Stimulated activated naive CD8-positive, alpha-beta T cell treated with anti-CD3 and anti-CD28 coated beads, Interleukin-15, Interleukin-2, amounts not matched to agents 100 ng/mL and 50 ng/mL, for 24 hours (primary cell): ENCODE measurements at regions not wholly inside any gene's neighbourhood (a gene's known extent, or its start where the extent isn't known, plus 50 kb on each side); places are given as distances from the start of the nearest gene placed in this dataset.

ENCODE experiments used
- H3K27ac Mint-ChIP-seq: one replicate; pipeline ENCODE4 v1.8.0; 2021; ENCODE audit warnings: mild to moderate bottlenecking, mixed read lengths
- H3K27me3 Mint-ChIP-seq: one replicate; pipeline ENCODE4 v1.8.0; 2021; ENCODE audit warnings: mixed read lengths
- H3K36me3 Mint-ChIP-seq: one replicate; pipeline ENCODE4 v1.8.0; 2021; ENCODE audit warnings: low read depth, mixed read lengths
- H3K4me1 Mint-ChIP-seq: one replicate; pipeline ENCODE4 v1.8.0; 2021; ENCODE audit warnings: low read depth, mixed read lengths
- H3K4me3 Mint-ChIP-seq: one replicate; pipeline ENCODE4 v1.8.0; 2021; ENCODE audit warnings: mild to moderate bottlenecking, mixed read lengths
- H3K9me3 Mint-ChIP-seq: one replicate; pipeline ENCODE4 v1.8.0; 2021; ENCODE audit warnings: mixed read lengths

GRCh38 chr14:105862581-105863239 is 336.3 kb downstream of the TMEM121 start:
- Mint-ChIP-seq H3K36me3 (peaks cover 13% of the 10 kb centered on the region), H3K9me3 (no peaks in the 10 kb centered on the region), H3K27me3 (no peaks in the 10 kb centered on the region), H3K27ac (peak overlapping the region; percentile 94), H3K4me1 (peaks cover 32% of the 10 kb centered on the region), H3K4me3 (peak overlapping the region; percentile 85)

GRCh38 chr14:105863296-105864108 is 337.1 kb downstream of the TMEM121 start:
- H3K36me3 Mint-ChIP-seq, result peaks cover 13% of the 10 kb centered on the region
- peak overlapping the region; percentile 85 for H3K4me3 Mint-ChIP-seq
- H3K27me3 Mint-ChIP-seq, result no peaks in the 10 kb centered on the region
- peak overlapping the region; percentile 94 for H3K27ac Mint-ChIP-seq
- peaks cover 32% of the 10 kb centered on the region for H3K4me1 Mint-ChIP-seq
- no peaks in the 10 kb centered on the region for H3K9me3 Mint-ChIP-seq

DNA sequence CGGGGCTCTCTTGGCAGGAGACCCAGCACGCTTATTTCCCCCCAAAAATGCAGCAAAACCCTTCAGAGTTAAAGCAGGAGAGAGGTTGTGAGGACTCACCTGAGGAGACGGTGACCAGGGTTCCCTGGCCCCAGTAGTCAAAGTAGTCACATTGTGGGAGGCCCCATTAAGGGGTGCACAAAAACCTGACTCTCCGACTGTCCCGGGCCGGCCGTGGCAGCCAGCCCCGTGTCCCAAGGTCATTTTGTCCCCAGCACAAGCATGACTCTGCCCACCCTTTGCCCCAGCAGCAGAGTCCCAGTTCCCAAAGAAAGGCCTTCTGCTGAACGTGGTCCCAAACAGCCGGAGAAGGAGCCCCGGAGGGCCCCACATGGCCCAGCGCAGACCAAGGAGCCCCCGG is 337.7 kb downstream of the TMEM121 start:
- Mint-ChIP-seq H3K36me3 (peaks cover 13% of the 10 kb centered on the region), H3K27ac (peak overlapping the region; percentile 76), H3K9me3 (no peaks in the 10 kb centered on the region), H3K27me3 (no peaks in the 10 kb centered on the region), H3K4me1 (peaks cover 32% of the 10 kb centered on the region), H3K4me3 (peak overlapping the region; percentile 55)

DNA sequence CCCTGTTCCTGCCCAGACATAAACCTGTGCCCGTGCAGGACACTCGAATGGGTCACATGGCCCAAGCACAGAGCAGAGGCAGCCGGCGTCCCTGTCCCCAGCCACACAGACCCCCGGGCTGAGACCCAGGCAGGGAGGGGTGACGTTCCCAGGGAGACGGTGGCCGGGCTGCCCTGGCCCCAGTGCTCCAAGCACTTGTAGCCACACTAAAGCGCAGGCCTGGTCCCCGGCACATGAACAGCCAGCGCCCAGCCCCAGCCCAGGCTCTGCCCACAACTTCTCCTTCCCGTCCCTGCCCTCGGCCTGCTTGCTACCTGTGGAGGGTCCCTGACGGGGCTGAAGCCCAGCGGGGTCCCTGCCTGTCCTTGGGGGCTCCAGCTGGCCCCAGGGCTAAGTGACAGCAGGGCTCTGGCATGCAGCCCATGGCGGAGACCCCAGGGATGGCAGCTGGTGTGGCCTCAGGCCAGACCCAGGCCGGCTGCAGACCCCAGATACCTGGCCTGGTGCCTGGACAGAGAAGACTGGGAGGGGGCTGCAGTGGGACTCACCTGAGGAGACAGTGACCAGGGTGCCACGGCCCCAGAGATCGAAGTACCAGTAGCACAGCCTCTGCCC is 338.4 kb downstream of the TMEM121 start:
- Mint-ChIP-seq H3K36me3 (peaks cover 13% of the 10 kb centered on the region), H3K9me3 (no peaks in the 10 kb centered on the region), H3K4me3 (peak overlapping the region; percentile 26), H3K27ac (no peak overlapping the region), H3K27me3 (no peaks in the 10 kb centered on the region), H3K4me1 (peaks cover 32% of the 10 kb centered on the region)

- no peak overlapping the region for H3K27ac Mint-ChIP-seq
- no peaks in the 10 kb centered on the region for H3K9me3 Mint-ChIP-seq
- no peak overlapping the region for H3K4me3 Mint-ChIP-seq
- peaks cover 13% of the 10 kb centered on the region for H3K36me3 Mint-ChIP-seq
- H3K27me3 Mint-ChIP-seq, result no peaks in the 10 kb centered on the region
- peaks cover 29% of the 10 kb centered on the region for H3K4me1 Mint-ChIP-seq
These were observed 339.0 kb downstream of the TMEM121 start for GRCh38 chr14:105865266-105865903.

DNA sequence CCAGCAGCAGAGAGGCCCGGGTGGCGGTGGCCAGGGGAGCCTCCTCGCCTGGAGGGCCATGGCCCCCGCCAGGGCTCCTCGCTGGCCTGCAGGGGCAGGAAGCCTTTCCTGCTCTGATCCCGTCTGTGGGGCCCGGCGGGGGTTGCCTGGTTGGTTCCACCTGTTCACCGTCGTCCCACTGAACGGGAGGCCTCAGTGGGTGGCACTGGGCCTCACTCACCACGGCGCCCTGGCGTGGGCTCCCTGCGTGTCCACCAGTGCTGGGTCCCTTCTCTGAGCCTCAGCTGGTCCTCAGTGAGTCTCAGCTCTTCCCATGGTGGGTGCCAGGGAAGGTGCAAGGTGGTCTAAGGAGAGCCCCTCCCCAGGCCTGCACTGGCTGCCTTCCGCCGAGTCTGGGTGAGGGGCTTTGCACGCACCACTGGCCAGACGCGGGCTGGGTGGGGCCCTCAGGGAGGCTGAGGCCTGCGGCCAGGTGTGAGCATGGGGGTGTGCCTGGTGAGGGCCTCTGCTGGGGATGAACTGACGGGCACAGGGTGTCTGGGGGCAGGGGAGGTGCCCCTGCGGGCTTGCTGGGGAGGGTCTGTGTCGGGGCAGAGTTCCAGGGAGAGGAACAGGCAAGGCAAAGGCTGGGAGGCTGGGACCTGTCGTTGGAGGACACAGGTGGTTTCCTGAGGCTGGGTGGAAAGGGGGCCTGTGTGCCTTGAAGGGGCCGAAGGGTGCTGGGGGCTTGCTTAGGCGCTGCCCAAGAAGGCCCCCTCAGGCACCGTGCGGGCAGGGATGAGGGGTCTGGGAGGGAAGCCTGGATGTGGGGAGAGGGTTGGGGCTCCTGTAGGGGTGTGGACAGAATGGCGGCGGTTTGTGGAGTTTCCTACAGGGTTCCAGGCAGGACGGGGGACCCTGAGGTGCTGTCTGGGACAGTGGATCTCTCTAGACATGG is 339.8 kb downstream of the TMEM121 start:
- Mint-ChIP-seq H3K4me3 (no peak overlapping the region), H3K4me1 (peaks cover 21% of the 10 kb centered on the region), H3K27me3 (no peaks in the 10 kb centered on the region), H3K9me3 (no peaks in the 10 kb centered on the region), H3K27ac (no peak overlapping the region), H3K36me3 (peaks cover 7% of the 10 kb centered on the region)

DNA sequence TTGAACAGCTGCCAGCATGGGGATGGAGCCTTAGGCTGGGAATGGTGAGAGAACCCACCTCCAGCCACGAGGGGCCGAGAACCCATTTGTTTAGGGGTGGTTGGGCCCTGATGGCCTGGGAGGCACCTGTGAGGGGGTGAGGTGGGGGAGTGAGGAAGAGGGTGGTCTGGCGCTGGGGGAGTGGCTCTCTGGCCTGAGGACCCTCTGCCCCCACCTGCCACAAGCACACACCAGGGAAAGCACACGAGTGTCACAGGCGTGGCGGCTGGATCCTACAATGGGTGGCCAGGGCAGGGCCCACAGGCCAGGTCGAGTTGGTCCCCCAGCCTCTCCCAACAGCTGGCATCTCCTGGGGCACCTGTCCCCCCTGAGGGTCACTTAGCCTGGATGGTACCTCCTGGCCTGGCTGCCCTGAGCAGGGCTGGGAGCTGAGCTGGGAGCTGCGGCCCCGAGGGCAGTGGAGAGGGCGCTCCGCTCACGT is 340.5 kb downstream of the TMEM121 start:
- no peaks in the 10 kb centered on the region for H3K9me3 Mint-ChIP-seq
- no peaks in the 10 kb centered on the region for H3K27me3 Mint-ChIP-seq
- H3K27ac Mint-ChIP-seq, result no peak overlapping the region
- H3K36me3 Mint-ChIP-seq, result peaks cover under 1% of the 10 kb centered on the region
- no peak overlapping the region for H3K4me3 Mint-ChIP-seq
- H3K4me1 Mint-ChIP-seq, result peaks cover 14% of the 10 kb centered on the region

DNA sequence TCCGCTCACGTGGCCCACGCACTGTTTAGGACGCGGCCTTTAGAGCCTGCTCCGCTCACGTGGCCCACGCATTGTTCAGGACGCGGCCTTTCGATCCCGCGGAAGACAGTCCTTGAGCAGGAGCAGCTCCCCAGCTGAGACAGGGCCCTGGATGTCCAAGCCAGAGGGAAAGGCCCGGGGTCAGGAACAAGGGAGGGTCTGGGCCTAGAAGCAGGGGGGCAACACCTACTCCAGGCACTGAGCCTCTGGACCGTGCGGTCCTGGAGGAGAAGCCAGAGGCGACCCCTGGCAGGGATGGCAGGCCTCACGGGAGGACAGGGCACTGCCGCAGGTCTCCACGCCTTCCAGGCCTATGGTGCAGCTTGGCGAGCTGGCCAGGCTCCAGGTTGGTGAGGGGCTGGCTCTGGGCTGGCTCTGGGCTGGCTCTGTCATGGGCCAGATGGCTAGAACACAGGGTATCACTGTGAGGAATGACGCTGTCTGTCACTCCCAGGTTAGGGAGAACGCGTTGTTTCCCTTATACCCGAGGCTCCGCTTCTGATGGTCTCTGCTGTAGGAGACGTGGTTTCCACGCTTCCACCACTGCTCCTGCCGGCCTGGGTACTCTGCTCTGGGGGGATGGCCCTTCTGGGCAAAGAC is 341.7 kb downstream of the TMEM121 start:
- Mint-ChIP-seq H3K27me3 (no peaks in the 10 kb centered on the region), H3K9me3 (no peaks in the 10 kb centered on the region), H3K4me1 (peaks cover 2% of the 10 kb centered on the region), H3K4me3 (no peak overlapping the region), H3K27ac (no peak overlapping the region), H3K36me3 (no peaks in the 10 kb centered on the region)

DNA sequence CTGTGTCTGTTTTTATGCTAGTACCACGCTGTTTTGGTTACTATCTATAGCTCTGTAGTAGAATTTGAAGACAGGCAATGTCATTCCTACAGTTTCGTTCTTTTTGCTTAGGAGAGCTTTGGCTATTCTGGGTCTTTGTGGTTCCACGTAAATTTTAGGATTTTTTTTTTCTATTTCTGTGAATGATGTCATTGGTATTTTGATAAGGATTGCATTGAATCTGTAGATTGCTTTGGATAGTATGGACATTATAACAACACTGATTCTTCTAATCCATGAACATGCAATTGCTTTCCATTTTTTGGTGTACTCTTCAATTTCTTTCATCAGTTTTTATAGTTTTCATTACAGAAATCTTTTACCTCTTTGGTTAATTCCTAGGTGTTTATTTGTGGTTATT is 345.2 kb downstream of the TMEM121 start:
- no peak overlapping the region for H3K4me3 Mint-ChIP-seq
- no peaks in the 10 kb centered on the region for H3K4me1 Mint-ChIP-seq

DNA sequence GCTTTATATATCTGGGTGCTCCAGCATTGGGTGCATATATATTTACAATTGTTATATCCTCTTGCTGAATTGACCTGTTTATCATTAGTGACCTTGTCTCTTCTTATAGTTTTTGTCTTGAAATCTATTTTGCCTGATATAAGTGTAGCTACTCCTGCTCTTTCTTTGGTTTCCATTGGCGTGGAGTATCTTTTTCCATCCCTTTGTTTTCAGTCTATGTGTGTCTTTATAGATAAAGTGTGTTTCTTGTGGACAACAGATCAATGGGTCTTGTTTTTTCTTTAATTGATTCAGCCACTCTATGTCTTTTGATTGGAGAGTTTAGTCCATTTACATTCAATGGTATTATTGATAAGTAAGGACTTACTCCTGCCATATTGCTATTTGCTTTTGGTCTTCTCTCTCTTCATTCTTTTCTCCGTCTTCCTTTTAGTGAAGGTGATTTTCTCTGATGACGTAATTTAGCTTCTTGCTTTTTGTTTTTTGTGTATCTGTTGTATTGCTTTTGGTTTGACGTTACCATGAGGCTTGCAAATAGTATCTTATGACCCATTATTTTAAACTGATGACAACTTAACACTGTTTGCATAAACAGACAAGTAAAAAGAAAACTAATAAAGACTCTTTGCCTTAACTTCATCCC is 347.6 kb downstream of the TMEM121 start:
- no peak overlapping the region for H3K4me3 Mint-ChIP-seq
- H3K36me3 Mint-ChIP-seq, result no peaks in the 10 kb centered on the region
- H3K27me3 Mint-ChIP-seq, result peaks cover 5% of the 10 kb centered on the region
- no peak overlapping the region for H3K27ac Mint-ChIP-seq
- H3K9me3 Mint-ChIP-seq, result no peaks in the 10 kb centered on the region
- no peaks in the 10 kb centered on the region for H3K4me1 Mint-ChIP-seq

More for the DNA sequence above, 345.2 kb downstream of the TMEM121 start:
- Mint-ChIP-seq H3K27ac (no peak overlapping the region), H3K27me3 (peaks cover 5% of the 10 kb centered on the region), H3K9me3 (no peaks in the 10 kb centered on the region), H3K36me3 (no peaks in the 10 kb centered on the region)

DNA sequence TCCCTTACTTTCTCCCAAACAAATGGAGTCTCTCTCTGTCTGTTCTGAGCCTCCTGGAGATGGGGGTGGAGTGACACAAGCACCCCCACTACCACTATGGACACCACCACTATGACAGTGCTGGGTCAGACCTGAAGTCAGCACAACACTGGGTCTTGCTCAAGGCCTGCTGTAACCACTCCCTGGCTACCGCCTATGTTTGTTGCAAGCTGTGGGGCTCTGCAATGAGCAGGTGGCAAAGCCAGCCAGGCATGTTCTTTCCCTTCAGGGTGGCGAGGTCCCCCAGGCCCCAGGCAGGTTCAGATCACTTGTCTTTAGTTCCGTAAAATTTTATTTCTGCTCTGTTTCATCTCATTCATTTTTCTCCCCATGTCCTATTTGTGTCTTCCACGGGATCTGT is 349.8 kb downstream of the TMEM121 start:
- Mint-ChIP-seq H3K27ac (no peak overlapping the region), H3K4me3 (no peak overlapping the region), H3K9me3 (no peaks in the 10 kb centered on the region), H3K36me3 (no peaks in the 10 kb centered on the region), H3K27me3 (peaks cover 5% of the 10 kb centered on the region), H3K4me1 (no peaks in the 10 kb centered on the region)

DNA sequence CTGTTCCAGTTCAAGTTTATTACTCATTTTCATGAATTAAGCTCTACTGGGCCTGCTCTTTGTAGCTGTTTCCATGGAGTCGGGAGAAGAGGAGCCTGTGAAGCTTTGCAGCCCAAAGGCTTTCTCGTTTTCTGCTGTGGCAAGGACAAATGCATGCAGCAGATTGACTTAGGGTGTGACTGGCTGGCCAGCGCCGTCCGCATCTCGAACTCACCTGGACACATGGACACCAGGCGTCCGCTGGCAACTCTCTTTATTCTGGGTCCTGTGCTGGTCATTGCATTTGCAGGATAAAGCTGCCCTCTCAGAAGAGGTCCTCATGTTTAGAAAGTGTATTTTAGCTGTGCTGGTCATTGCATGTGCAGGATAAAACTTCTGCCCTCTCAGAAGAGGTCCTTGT is 350.4 kb downstream of the TMEM121 start:
- no peak overlapping the region for H3K27ac Mint-ChIP-seq

DNA sequence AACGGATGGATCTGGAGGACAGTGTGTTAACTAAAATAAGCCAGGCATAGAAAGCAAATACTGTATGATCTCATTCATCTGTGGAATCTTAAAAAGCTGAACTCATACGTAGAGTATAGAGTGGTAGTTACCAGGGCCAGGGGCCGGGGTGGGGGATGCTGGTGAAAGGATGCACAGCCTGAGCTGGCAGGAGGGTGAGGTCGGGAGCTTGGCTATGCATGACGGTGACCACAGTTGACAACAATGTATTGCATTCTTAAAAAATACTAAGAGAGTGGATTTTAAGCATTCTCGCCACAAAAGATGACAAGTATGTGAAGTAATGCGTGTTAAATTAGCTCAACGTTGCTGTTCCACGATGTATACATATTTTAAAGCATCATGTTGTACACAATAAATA is 351.3 kb downstream of the TMEM121 start:
- Mint-ChIP-seq H3K4me1 (no peaks in the 10 kb centered on the region), H3K9me3 (no peaks in the 10 kb centered on the region), H3K36me3 (no peaks in the 10 kb centered on the region), H3K27me3 (peaks cover 5% of the 10 kb centered on the region), H3K4me3 (no peak overlapping the region), H3K27ac (no peak overlapping the region)

More for the DNA sequence above, 350.4 kb downstream of the TMEM121 start:
- Mint-ChIP-seq H3K4me3 (no peak overlapping the region), H3K4me1 (no peaks in the 10 kb centered on the region), H3K9me3 (no peaks in the 10 kb centered on the region), H3K27me3 (peaks cover 5% of the 10 kb centered on the region), H3K36me3 (no peaks in the 10 kb centered on the region)
